ENCODE measurements at regions not wholly inside any gene's neighbourhood (a gene's known extent, or its start where the extent isn't known, plus 50 kb on each side); places are given as distances from the start of the nearest gene placed in this dataset.

DNA sequence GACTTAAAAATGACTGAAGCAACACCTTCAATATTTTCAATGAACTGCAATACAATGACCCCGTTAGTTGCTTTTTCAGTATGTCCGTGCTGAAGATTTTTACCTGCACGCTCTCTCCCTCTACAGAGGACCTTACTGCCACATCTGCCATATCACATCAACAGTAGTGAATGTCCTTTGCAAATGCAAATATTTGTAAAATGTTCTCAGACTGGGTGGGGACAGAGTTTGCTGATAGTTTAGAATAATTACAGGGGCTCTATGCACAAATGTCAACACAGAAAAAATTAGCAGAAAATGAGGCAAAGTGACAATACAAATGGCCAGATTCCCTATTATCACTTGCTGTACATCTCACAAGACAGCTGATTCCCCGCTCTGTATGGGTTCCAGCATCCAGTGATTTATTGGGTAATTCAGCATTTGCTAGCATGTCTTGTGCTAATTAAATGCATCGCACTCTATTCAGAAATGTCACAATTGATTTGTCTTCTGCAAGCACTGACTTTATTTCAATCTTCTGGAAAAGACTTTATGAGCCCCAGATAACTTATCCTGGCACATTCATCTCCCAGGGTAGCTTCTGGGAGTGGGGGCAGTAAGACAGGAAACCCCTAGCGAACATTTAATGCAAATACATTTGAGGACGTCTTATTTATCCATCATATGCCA is 69.1 kb upstream of the PTER start:
- Mint-ChIP-seq H3K4me1 (ENCODE audit: low read depth) (no peaks in the 10 kb centered on the region), H3K4me3 (no peak overlapping the region), H3K9me3 (peaks cover 9% of the 10 kb centered on the region), H3K36me3 (ENCODE audit: low read depth) (no peaks in the 10 kb centered on the region), H3K27me3 (no peaks in the 10 kb centered on the region), H3K27ac (no peak overlapping the region)
- intact Hi-C loops (cut with micrococcal nuclease), result no loop called here

GRCh38 chr10:16381083-16381482 is 55.7 kb upstream of the PTER start:
- H3K4me3 Mint-ChIP-seq, result no peak overlapping the region
- H3K4me1 Mint-ChIP-seq (ENCODE audit: low read depth), result no peaks in the 10 kb centered on the region
- H3K27me3 Mint-ChIP-seq, result no peaks in the 10 kb centered on the region
- H3K27ac Mint-ChIP-seq, result no peak overlapping the region
- no peaks in the 10 kb centered on the region for H3K9me3 Mint-ChIP-seq
- intact Hi-C loops (cut with micrococcal nuclease), result no loop called here
- H3K36me3 Mint-ChIP-seq (ENCODE audit: low read depth), result no peaks in the 10 kb centered on the region

DNA sequence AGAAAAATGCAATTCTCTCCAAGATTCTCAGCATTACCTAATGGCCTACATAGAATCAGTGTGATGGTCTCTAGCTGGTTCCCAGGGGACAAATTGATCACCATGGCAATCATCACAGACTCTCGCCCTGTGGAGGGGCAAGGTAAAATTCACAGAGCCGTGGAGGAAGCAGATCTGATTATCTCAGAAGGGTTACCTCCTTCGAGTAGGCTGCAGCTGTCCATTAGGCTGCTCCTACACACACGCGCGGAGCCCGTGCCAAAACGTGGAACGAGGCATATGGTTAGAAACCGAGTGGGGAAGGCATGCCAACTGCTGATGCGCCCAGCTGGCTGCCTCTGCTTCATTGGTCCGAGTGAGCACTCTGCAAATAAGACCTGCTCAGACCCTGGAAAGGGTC is 52.8 kb upstream of the PTER start:
- no peaks in the 10 kb centered on the region for H3K4me1 Mint-ChIP-seq (ENCODE audit: low read depth)
- no peak overlapping the region for H3K4me3 Mint-ChIP-seq
- H3K27me3 Mint-ChIP-seq, result no peaks in the 10 kb centered on the region
- H3K27ac Mint-ChIP-seq, result no peak overlapping the region
- intact Hi-C loops (cut with micrococcal nuclease), result no loop called here
- H3K9me3 Mint-ChIP-seq, result no peaks in the 10 kb centered on the region
- H3K36me3 Mint-ChIP-seq (ENCODE audit: low read depth), result no peaks in the 10 kb centered on the region

- Mint-ChIP-seq H3K4me1 (ENCODE audit: low read depth) (no peaks in the 10 kb centered on the region), H3K4me3 (no peak overlapping the region), H3K27me3 (no peaks in the 10 kb centered on the region), H3K9me3 (no peaks in the 10 kb centered on the region), H3K36me3 (ENCODE audit: low read depth) (no peaks in the 10 kb centered on the region), H3K27ac (no peak overlapping the region)
- intact Hi-C loops (cut with micrococcal nuclease), result no loop called here
Observed at GRCh38 chr10:16386855-16387254, 50.0 kb upstream of the PTER start.
